ENCODE measurements at regions not wholly inside any gene's neighbourhood (a gene's known extent, or its start where the extent isn't known, plus 50 kb on each side); places are given as distances from the start of the nearest gene placed in this dataset.

- no peak for TF ChIP-seq CTCF (IDR thresholded peaks at IDR 0.05)
- TF ChIP-seq POLR2A (IDR thresholded peaks at IDR 0.05), result no peak
Measured at GRCh38 chr13:106129273-106129672, 406.2 kb downstream of the EFNB2 start.

Measured in right lobe of liver (tissue), 4 donors.